ENCODE measurements at regions not wholly inside any gene's neighbourhood (a gene's known extent, or its start where the extent isn't known, plus 50 kb on each side); places are given as distances from the start of the nearest gene placed in this dataset.

- no peak for TF ChIP-seq CTCF (conservative IDR thresholded peaks at IDR 0.05)
- H3K27ac ChIP-seq: no peak overlapping the region
These were observed 207.0 kb upstream of the ONECUT1 start for GRCh38 chr15:52997123-52997522.

GRCh38 chr15:52994290-52994689 lies 204.2 kb upstream of the ONECUT1 start:
- TF ChIP-seq CTCF (conservative IDR thresholded peaks at IDR 0.05): no peak
- H3K27ac ChIP-seq: no peak overlapping the region

GRCh38 chr15:52984507-52984906 lies 194.4 kb upstream of the ONECUT1 start:
- TF ChIP-seq CTCF (conservative IDR thresholded peaks at IDR 0.05): no peak
- H3K27ac ChIP-seq: no peak overlapping the region

GRCh38 chr15:52980446-52980845 lies 190.3 kb upstream of the ONECUT1 start:
- TF ChIP-seq CTCF (conservative IDR thresholded peaks at IDR 0.05): no peak
- H3K27ac ChIP-seq: no peak overlapping the region

- no peak for TF ChIP-seq CTCF (conservative IDR thresholded peaks at IDR 0.05)
- no peak overlapping the region for H3K27ac ChIP-seq
These were observed 186.5 kb upstream of the ONECUT1 start for GRCh38 chr15:52976516-52977075.

- no peak for TF ChIP-seq CTCF (conservative IDR thresholded peaks at IDR 0.05)
- H3K27ac ChIP-seq: no peak overlapping the region
These were observed 185.9 kb upstream of the ONECUT1 start for GRCh38 chr15:52975941-52976449.

GRCh38 chr15:52963865-52964264 lies 173.7 kb upstream of the ONECUT1 start:
- no peak overlapping the region for H3K27ac ChIP-seq
- TF ChIP-seq CTCF (conservative IDR thresholded peaks at IDR 0.05): no peak

All from VCaP (cell line).